ENCODE measurements at regions not wholly inside any gene's neighbourhood (a gene's known extent, or its start where the extent isn't known, plus 50 kb on each side); places are given as distances from the start of the nearest gene placed in this dataset.

- TF ChIP-seq TCF7L2 (IDR thresholded peaks at IDR 0.05; ENCODE audit: borderline replicate concordance, extremely low read depth, insufficient read depth, insufficient read length) (no peak), POLR2A (IDR thresholded peaks at IDR 0.05; ENCODE audit: borderline replicate concordance, extremely low read depth, insufficient read depth, insufficient read length) (no peak), CTCF (IDR thresholded peaks at IDR 0.05 in 2 of 3, conservative IDR thresholded peaks at IDR 0.05 in 1 of 3; ENCODE audit: borderline replicate concordance in 1 of 3, insufficient read depth in 1 of 3, low read depth in 2 of 3, low read length in 2 of 3) (no peak), CEBPB (IDR thresholded peaks at IDR 0.05; ENCODE audit: low read depth) (no peak), MAX (IDR thresholded peaks at IDR 0.05) (no peak), EZH2 (IDR thresholded peaks at IDR 0.05) (no peak), YY1 (IDR thresholded peaks at IDR 0.05; ENCODE audit: extremely low read depth, insufficient replicate concordance, low read depth, low read length) (no peak), POLR2AphosphoS5 (IDR thresholded peaks at IDR 0.05; ENCODE audit: low read depth, low read length) (no peak), SP1 (IDR thresholded peaks at IDR 0.05; ENCODE audit: low read depth) (no peak)
These were observed 510.5 kb upstream of the LRFN5 start for GRCh38 chr14:41096131-41096530.
